ENCODE measurements at regions not wholly inside any gene's neighbourhood (a gene's known extent, or its start where the extent isn't known, plus 50 kb on each side); places are given as distances from the start of the nearest gene placed in this dataset.

DNA sequence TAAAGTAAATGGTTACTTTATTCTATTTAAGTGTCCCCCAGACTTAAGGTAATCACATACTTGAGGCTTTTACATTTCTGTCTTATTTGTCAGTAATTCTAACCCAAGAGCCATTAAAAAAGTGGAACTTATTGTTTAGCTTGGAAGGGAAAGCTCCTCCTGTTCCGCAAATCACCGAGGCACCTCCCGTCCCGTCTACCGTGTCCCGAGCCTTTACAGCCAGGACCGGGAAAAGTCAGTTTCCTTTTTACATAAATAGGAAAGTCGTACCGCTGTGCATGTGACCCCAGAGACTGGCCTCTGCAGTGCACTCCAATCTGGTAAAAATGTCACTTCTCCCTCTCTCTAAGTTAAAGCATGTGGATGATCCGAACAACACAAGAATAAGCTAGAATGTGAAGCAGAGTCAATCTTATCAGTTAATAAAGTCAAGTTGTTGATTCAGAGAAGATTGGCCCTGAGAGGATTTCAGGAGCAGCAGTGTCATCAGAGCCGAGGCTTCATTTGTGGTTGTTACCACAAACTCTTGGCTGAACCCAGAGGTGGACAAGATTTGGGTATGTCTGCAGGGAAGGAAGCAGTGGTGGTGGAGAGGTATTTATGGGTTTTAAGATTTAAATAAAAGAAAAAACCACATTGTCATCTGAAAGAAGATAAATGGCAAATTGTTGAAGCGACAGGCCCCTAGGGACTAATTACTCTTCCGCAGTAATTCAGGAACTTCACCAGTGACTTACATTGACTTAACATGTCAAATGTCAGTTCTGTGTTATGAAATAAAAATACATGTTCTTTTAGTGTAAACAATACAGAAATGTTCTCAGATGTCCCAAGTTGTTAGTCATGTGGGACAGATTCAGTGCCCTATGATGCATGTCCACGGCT, 316.6 kb upstream of the ZNF32 start:
- DNase-seq, result no peak

DNA sequence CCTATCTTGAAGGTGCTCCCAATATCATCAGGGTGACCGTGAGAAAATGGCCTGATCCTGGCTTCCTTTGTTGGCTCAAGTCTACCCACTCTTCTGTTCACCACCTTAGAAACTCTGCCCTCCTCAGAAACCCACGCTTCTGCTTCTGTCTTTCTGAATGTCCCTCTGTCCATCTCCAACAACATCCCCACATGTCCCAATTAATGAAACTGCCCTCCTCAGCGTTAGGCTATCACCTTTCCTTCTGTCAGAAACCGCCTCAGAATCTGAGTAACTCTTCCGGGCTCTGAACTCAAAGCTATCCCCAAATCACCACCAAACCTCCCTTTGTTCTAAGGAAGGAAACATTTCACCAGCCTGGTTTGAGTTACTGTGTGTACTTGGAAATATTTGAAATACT, 315.8 kb upstream of the ZNF32 start:
- no peak for DNase-seq

DNA sequence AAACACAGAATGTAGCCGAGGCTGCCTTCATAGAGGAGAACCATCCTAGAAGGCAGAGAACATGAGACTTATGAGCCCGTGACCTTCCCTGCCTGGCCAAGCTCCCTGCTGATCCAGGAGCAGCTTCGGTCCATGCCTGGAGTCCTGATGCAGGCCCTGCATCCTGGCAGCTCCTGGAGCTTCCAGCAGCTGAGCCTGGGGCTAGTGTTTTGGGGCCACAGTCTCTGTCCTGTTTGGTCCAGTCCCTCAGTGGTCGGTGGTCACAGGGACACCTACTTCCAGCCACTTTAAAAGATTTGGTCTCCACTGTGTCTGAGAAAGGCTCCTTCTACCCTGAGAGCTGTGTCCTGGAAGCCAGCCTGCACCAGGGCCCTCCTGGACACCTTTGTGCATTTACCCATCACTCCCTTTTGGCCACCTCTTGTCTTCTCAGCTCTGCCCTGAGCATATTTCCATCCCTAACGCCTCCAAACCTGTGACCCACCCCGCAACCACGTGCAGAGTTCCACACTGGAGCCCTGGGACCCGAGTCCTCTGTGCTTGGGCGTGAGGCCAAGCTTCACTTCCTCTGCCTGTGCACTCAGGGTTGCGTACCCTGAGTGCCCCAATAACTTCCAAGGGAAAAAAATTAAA, 315.2 kb upstream of the ZNF32 start:
- no peak for DNase-seq

DNA sequence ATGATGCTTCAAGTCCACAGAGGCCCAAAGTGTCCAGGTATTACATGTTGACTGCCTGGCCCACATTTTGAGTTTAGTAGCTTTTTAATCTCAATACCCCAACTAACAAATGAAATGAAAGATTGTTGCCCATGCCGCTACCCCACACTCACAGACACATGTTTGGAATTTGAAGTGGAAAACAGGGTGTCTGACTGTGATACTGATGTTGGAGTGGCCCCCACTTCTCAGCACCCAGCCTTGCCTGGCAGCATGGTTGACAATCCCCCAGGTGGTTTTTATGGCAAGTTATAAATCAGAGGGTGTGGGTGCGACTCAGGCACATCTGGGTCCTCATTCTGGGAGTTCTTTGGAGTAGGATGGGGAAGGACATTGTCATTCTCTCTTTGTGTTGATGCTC, 314.7 kb upstream of the ZNF32 start:
- no peak for DNase-seq

DNA sequence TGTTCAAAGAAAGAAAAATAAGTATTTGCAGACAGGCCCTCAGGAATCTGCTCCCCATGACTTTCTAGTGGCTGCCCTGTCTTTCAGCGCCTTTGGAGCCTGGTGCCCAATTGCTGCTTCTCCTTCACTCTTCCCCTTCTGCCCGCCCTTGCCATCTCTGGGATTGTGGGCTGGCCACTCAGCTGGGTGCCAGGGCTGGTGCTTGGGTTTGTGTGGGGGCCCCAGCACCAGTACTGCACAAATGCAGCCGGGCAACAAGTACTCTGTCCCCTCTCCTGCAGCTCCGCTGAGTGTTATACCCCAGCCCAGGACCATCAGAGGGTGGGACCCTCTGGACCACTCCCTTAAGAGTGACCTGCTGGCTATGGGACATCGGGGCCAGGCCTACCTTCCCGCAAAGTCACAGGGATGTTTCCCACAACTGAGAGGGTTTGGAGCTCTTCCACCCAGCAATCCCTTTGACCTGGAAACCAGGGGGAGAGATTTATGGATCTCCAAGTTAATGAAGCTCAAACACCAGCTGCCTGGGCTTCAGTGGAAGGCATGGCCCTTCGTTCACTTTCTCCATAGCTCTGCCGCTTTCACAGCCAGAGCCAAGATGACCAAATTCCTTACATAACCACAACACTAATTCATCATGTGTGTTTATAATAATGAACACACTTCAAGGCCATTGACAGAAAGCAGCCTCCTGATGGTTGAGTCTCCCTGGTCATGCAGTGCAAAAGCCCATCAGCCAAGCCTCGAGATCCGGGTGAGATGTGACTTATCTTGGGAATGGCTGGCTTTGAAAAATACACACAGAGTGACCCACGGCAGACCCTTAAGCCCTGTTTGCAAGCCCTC, 313.9 kb upstream of the ZNF32 start:
- no peak for DNase-seq

DNA sequence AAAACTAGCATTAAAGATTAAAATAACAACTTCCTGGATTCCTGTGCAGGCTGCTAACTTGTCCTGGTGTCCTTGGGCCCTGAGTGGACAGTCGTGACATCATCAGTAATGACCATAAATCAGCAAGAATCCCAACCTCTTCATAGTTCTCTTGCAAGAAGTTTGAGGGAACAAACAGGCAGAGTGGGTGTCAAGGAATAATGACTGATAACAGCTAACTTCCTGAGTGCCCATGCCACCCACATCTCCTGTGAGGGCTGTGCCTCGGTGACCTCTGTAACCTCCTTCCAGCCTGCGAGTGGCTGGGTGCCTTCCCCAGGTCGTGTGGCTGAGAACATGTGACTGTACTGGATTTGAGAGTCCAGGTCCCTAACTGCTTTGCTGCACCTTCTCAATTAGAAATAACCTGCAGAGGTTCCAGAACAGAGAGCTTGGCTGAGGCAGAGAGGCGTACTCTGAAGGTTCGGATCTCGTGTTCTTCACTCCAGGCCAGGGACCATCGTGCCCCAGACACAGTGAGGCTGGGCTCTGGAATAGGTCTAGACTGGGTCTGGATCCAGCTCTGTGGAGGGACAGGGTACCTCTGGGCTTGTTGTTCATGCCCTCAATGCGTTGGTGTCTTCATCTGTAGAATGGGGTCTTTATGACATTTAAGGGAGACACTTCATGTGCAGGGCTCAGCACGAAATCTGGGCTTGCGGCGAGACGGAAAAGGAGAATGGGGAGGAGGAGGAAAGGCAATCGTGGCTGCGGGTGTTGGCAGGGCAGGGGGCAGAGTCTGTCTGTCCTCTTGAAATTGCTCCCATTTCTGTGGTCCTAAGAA, 313.1 kb upstream of the ZNF32 start:
- no peak for DNase-seq

DNA sequence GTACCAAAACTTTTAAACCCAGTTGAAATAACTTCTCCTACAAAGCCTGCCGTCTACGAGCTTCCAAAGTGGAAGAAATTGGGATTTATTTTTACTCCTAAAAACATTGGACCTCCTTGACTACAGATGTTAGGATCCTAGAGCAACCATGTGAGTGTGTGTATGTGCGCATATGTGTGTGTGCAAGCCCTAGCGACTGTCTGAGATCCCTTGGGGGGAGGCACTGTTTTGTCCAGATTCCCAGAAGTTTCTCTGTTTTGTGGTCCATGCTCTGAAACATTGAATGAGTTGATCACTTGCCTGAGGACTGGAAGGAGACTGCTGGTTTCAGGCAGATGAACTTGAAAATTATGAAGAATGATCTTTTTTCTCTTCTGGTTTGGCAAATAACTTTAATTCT, 312.3 kb upstream of the ZNF32 start:
- no peak for DNase-seq

DNA sequence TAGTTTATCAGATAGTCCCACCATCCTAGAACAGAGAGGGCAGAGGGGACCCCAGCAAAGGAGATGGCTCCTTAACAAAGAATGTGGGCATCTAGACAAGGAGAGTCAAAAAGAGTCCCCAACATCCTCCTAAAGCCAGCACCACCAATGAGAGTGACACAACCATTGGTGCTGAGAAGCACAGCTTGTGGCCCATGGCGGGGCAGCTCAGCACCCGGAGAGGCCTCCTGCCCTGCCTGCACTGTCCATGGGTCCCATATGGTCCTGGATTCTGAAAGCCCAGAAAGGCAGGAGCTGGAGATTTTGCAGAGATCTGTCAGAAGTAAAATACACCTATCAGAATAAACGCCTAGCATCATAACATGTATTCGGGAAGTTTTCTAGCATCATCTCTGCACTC, 311.8 kb upstream of the ZNF32 start:
- no peak for DNase-seq

DNA sequence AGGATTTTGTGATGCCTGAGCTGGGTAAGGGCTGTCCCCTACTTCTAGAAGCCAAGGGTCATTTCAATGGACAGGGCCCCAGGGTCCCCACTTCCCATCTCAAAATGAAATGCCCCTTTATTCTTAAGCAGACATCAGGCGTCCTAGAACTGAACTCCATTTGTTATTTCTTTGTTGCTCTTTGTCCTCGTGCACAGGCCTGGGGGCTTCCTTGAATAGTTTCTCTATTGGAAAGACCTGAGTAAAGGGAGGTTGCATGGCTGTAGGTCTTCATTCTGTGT, 311.4 kb upstream of the ZNF32 start:
- no peak for DNase-seq

DNA sequence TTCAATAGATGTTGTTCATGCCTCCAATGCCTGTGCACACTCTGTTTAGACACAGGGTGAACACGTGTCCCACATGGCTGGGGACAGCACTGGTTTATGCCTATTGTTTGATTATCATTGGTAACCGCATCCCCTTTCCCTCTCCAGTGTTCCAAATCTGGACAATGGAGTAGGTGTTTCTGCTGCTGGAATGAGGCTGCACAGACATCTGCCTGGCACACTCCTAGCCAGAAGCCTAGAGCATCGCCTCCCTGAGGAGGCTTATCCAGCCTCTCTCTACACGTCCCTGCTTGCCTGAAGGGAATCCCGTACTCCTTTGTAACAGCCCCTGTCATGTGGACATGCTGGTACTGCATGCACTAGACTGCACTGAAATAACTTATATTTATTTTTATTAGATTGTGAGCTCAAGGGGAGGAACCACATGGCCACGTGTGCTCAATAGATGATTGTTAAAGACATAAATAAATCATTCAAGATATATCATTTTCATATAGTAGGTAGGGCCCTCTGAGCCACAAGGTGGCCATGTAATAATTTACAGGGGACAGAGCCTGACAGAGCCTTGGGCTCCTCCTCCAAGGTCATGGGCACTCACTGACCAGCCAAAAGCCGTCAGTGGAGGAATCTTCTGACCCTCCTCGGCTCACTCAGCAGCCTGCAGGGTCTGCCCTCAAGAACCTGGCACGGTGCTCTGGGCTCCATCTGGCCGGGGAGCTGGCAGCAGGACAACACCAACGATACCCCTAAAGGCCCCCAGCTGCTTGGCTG, 310.9 kb upstream of the ZNF32 start:
- DNase-seq, result no peak

DNA sequence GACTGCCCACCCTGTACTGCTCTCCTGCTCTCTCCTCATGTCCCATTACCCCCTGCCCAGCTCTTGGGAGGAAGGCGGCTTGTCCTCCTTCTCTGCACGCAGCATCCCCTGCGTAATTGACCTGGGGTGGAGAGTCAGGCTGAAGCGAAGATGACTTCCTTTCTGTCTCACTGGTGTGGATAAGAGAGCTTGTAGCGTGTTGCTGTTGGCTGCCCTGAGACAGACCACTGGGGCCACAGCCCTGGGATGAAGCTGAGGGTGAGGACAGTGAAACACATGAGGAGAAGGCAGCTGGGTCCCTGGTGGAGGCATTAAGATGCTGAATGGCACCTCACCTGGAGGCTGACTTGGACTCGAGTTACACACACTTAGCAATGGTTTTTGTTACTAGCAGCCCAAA, 310.3 kb upstream of the ZNF32 start:
- no peak for DNase-seq

DNA sequence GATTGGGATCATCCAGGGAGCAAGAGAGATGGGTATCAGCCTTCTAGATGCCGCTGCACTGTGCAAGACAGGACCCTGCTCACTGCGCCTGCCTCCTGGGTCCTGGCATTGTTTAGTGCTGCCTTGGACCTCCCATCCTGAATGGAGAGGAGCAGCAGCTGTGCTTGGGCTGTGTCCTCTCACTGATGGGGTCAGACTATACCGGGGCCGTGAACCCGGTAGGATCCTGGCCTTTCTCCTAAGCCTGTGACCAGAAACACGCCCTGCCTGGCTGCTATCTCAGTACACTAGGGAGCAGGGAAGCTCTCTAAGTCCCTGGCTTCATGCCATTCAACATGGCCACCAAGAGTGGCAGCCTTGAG, 309.4 kb upstream of the ZNF32 start:
- no peak for DNase-seq

DNA sequence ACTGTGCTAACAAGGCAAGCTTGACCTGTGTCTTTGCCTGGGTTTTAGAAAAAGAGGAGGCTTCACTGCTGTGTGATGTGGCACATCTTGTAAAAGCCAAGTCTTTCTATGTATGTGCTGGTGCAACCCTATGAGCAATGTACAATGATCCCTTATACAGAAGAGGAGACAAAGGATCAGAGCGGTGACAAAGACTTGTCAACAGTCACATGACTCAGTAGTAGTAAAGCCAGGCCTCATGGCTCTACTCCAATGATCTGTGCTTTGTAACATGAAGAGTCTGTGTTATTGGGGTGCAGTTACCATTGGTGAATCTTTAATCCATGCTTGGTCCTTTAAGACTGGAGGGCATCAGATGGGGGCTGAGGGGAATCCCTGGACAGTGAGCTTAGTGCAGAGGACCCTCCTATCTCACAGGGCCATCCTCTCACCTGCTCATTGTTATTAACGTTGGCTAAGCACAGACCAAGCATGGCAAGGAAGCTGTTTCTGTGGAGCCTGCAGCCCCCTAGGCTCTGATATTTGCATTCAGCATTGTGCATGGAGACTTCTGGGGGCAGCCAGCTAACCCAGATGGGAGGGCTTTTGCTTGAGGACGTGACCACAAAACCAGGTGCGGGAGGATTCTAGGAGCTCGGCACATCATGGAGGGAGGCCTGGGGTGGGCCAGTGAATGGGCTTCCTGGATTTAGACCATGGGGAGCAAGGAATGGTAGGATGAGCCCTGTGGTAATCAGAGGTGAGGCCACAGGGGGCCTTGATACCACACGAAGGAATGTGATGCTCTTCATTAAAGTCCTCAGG, 308.8 kb upstream of the ZNF32 start:
- DNase-seq, result no peak

DNA sequence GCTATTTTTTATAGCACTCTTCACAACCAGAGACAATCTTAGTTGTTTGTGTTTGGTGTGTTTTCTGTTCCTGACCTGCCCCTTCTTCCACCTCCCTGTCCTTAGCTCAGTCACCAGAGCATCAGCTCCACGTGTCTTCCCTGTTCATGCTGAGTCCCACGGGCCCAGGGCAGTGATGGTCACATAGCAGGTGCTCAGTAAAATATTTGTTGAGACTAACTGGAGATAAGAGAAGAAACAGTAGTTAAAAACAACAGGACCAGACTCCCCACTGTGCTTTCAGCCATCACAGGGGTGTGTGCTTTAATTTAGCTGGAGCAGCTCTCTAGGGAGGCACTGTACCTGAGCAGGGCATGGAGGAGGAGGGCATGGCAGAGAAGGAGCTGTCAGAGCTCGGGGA, 307.3 kb upstream of the ZNF32 start:
- DNase-seq, result no peak

DNA sequence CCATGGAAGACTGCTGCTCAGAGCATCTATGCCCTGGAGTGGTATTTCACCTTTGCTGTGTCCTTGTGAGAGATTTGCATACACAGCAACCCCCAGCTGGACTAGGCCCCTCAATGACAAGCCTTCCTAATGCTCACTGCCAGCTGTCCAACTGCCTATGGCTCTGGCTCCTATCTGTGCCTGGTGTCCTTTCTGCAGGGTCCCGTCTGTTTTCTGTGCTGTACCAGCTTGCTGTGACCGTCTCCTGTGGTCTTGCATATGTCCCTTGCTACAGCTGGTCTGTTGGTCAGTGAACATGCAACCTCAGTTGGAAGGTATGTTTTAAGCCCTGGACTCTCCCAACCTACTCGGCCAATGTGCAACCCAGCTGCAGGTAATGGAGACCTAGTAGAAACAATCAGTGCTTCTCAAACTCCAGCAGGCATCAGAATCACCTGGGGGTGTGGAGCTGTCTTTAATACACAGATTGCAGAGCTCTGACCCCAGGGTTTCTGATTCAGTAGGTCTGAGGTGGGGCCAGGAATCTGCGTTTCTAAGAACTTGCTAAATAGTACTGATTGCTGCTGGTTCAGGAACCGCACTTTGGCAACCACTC, 306.4 kb upstream of the ZNF32 start:
- DNase-seq, result no peak

DNA sequence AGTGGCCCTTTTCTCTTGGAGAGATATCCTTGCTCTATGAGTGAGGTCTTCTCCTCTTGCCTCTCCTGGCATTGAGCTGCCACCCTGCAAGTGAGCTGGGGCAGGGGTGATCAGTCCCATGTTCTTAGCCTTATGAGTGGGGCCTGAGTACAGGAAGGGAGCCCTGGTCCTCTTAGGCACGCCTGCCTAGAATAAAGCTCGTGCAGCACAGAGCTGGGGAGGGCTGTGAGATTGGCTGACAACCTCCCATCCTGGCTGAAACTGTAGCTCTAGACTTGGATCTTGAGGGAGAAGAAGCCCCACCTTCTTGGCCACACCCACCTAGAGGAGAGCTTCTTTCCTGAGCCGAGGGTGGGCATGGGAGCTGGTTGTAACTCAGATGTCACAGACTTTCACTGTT, 305.0 kb upstream of the ZNF32 start:
- no peak for DNase-seq

DNA sequence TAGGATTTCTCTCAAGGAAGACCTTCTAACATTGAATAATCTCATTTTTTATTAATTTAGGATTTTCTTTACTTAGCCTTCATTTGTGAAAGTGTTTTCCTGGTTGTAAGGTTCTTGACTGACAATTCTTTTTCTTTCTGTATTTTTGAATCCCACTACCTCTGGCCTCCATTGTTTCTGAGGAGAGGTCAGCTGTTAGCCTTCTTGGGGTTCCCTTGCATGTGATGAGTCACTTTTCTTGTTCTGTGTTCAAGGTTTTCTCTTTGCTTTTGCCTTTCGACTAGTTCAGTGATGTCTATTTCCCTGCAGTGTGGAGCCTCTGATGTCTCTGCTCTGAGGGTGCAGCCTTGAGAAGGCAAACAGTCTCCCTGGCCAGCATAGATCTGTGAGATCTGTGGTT, 304.1 kb upstream of the ZNF32 start:
- no peak for DNase-seq

DNA sequence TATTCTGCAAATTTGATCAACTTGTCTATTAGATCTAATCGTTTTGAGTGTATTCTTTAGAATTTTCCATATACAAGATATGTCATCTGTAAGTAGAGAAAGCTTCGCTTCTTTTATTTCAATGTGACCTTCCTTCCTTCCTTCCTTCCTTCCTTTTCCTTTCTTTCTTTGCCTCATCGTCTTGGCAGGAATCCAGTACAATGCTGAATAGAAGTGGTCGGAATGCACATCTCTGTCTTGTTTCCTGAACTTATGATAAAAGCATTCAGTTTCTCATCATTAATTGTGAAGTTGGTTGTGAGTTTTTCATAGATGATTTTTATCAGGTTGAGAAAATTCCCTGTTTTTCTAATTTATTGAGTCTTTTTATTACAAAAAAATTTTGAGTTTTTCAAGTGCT, 300.7 kb upstream of the ZNF32 start:
- DNase-seq, result no peak

DNA sequence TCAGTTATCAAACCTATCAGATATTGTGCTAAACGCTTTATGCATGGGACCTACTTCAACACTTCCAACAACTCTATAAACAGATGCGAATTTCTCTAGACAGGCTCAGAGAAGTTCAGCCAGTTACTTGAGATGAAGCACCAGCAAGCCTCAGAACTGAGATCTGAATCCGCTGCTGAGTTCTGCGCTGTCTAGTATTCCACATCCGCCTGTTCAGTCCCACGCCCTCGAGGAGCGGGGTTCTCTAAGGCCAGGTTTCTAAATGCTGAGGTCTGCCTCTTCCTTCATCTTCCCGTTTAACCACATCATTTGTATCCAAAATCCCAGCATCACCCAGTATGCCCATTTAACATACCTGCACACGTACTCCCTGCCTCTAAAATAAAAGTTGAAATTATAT, 297.8 kb upstream of the ZNF32 start:
- no peak for DNase-seq

DNA sequence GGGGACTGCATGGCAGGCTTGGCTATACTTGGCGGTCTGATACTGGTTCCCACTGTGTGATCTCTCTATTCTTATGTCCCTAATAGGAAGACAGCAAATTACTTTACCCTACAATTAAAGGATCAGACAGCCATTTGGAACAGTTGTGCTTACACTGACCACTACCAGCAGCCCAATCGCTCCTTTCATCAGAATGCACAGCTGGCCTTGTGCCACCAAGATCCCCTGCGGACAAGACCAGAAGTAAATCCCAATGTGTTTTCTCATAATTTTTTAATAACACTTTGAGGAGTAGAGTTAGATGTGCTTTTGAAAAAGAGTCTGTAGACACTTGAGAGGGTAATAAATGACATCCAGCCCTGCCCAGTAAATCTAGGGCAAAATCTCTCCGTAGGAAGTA, 297.2 kb upstream of the ZNF32 start:
- DNase-seq, result no peak

DNA sequence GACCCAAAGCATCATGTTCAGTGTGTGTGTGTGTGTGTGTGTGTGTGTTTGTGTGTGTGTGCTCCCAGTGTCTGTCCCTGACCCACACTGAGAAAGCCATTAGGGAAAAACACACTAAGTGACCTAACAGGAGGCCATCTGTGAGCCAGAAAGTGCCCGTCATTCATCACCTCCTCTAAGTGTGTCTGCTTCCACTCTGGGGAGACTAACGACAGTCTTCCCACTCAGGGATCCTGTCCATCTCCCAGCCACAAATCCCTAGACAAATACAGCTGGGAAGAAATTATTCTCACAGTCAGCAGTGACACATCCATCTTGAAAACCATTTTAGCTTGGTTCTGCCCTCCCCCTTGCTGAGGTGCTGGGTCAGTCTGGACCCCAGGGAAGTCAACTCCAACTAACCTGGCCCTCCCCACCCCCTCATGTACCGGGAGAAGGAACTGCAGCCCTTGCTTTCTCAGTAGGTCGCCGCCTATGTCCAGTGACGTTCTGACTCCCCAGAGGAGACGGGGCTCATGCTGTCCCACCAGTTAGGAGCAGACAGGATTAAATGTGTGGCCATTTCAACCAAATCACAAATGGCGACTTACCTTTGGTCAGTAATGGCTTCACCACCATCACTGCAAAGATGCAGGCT, 296.5 kb upstream of the ZNF32 start:
- no peak for DNase-seq
